ENCODE measurements at regions not wholly inside any gene's neighbourhood (a gene's known extent, or its start where the extent isn't known, plus 50 kb on each side); places are given as distances from the start of the nearest gene placed in this dataset.
A peak's percentile ranks its signal among the peaks of the same experiment; 100 is the strongest.
"Not testable (repeated sequence)": the region's sequence is repeated elsewhere in the genome, so short reads cannot be mapped to it uniquely, and the experiment has no call there.

- DNase-seq (ENCODE audit: low spot score in 2 of 2) = peak in 1 of 2 donors; percentile 72
- intact Hi-C loops (cut with DNase I; ENCODE audit: low total_unique reads) = no loop called here
- WGBS, 2 donors = 73 to 79% methylated on average over 8 of the region's 8 CpGs
Measured at GRCh38 chr1:4076346-4076745, 176.3 kb upstream of the C1orf174 start.

GRCh38 chr1:4078091-4078962, 178.3 kb upstream of the C1orf174 start:
- H3K4me3 ChIP-seq (ENCODE audit: low read depth, poor library complexity, severe bottlenecking); intact Hi-C loops (cut with DNase I; ENCODE audit: low total_unique reads): not testable (repeated sequence)
- peak in 1 of 2 donors; percentile 68 for DNase-seq (ENCODE audit: low spot score in 2 of 2)
- WGBS, 2 donors = 72 to 85% methylated on average over 12 to 17 of the region's 24 CpGs

More at GRCh38 chr1:4076346-4076745, 176.3 kb upstream of the C1orf174 start:
- no peak overlapping the region for H3K4me3 ChIP-seq (ENCODE audit: low read depth, poor library complexity, severe bottlenecking)
- TF ChIP-seq POLR2A (IDR thresholded peaks at IDR 0.05) = no peak
- TF ChIP-seq CTCF (IDR thresholded peaks at IDR 0.05) = no peak

GRCh38 chr1:4079815-4080214, 179.7 kb upstream of the C1orf174 start:
- peak in 1 of 2 donors; percentile 56 for DNase-seq (ENCODE audit: low spot score in 2 of 2)
- no peak for TF ChIP-seq CTCF (IDR thresholded peaks at IDR 0.05)
- no peak for TF ChIP-seq POLR2A (IDR thresholded peaks at IDR 0.05)
- no peak overlapping the region for H3K4me3 ChIP-seq (ENCODE audit: low read depth, poor library complexity, severe bottlenecking)
- WGBS, 2 donors = 83 to 94% methylated on average over 4 to 5 of the region's 5 CpGs
- intact Hi-C loops (cut with DNase I; ENCODE audit: low total_unique reads) = no loop called here

GRCh38 chr1:4081806-4082711, 182.0 kb upstream of the C1orf174 start:
- 39 to 53% methylated on average over 20 to 22 of the region's 23 CpGs for WGBS, 2 donors
- TF ChIP-seq CTCF (IDR thresholded peaks at IDR 0.05) (no peak), POLR2A (IDR thresholded peaks at IDR 0.05) (no peak)
- H3K4me3 ChIP-seq (ENCODE audit: low read depth, poor library complexity, severe bottlenecking) = no peak overlapping the region
- peak in 1 of 2 donors; percentile 70 for DNase-seq (ENCODE audit: low spot score in 2 of 2)
- intact Hi-C loops (cut with DNase I; ENCODE audit: low total_unique reads) = no loop called here

- no peak overlapping the region for H3K4me3 ChIP-seq (ENCODE audit: low read depth, poor library complexity, severe bottlenecking)
- DNase-seq (ENCODE audit: low spot score in 2 of 2) = peak in 1 of 2 donors; percentile 72
- intact Hi-C loops (cut with DNase I; ENCODE audit: low total_unique reads) = no loop called here
- no peak for TF ChIP-seq CTCF (IDR thresholded peaks at IDR 0.05)
- TF ChIP-seq POLR2A (IDR thresholded peaks at IDR 0.05) = no peak
- WGBS, 2 donors = 40 to 48% methylated on average over 18 of the region's 18 CpGs
Measured at GRCh38 chr1:4083231-4084047, 183.4 kb upstream of the C1orf174 start.
